ENCODE measurements at regions not wholly inside any gene's neighbourhood (a gene's known extent, or its start where the extent isn't known, plus 50 kb on each side); places are given as distances from the start of the nearest gene placed in this dataset.

GRCh38 chr4:84420608-84421007 lies 78.5 kb downstream of the NKX6-1 start:
- TF ChIP-seq, protein P1, sequence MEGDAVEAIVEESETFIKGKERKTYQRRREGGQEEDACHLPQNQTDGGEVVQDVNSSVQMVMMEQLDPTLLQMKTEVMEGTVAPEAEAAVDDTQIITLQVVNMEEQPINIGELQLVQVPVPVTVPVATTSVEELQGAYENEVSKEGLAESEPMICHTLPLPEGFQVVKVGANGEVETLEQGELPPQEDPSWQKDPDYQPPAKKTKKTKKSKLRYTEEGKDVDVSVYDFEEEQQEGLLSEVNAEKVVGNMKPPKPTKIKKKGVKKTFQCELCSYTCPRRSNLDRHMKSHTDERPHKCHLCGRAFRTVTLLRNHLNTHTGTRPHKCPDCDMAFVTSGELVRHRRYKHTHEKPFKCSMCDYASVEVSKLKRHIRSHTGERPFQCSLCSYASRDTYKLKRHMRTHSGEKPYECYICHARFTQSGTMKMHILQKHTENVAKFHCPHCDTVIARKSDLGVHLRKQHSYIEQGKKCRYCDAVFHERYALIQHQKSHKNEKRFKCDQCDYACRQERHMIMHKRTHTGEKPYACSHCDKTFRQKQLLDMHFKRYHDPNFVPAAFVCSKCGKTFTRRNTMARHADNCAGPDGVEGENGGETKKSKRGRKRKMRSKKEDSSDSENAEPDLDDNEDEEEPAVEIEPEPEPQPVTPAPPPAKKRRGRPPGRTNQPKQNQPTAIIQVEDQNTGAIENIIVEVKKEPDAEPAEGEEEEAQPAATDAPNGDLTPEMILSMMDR (IDR thresholded peaks at IDR 0.05; ENCODE audit: extremely low read depth in 1 of 2, insufficient read depth in 1 of 2, low read depth in 1 of 2, low read length in 2 of 2) = no peak
- TF ChIP-seq POLR2A (IDR thresholded peaks at IDR 0.05; ENCODE audit: low read depth, low read length) = no peak
- TF ChIP-seq POLR2AphosphoS5 (IDR thresholded peaks at IDR 0.05; ENCODE audit: insufficient read depth, low read depth, low read length) = no peak
- no peak for TF ChIP-seq JUN (IDR thresholded peaks at IDR 0.05; ENCODE audit: borderline replicate concordance, insufficient read depth, insufficient read length, low read depth)
